ENCODE measurements at regions not wholly inside any gene's neighbourhood (a gene's known extent, or its start where the extent isn't known, plus 50 kb on each side); places are given as distances from the start of the nearest gene placed in this dataset.

- TF ChIP-seq CTCF (IDR thresholded peaks at IDR 0.05; ENCODE audit: low read depth, low read length), result no peak
- DNase-seq (ENCODE audit: extremely low read depth, low read depth), result no peak
These were observed 56.8 kb upstream of the OLFM1 start for GRCh38 chr9:135030566-135031226.

- no peak for DNase-seq (ENCODE audit: extremely low read depth, low read depth)
These were observed 55.2 kb upstream of the OLFM1 start for GRCh38 chr9:135032041-135032835.

GRCh38 chr9:135032868-135033460, 54.5 kb upstream of the OLFM1 start:
- DNase-seq (ENCODE audit: extremely low read depth, low read depth), result no peak
- TF ChIP-seq CTCF (IDR thresholded peaks at IDR 0.05; ENCODE audit: low read depth, low read length), result no peak

More at GRCh38 chr9:135032041-135032835, 55.2 kb upstream of the OLFM1 start:
- no peak for TF ChIP-seq CTCF (IDR thresholded peaks at IDR 0.05; ENCODE audit: low read depth, low read length)

GRCh38 chr9:135033487-135033886, 54.0 kb upstream of the OLFM1 start:
- DNase-seq (ENCODE audit: extremely low read depth, low read depth), result no peak
- no peak for TF ChIP-seq CTCF (IDR thresholded peaks at IDR 0.05; ENCODE audit: low read depth, low read length)

GRCh38 chr9:135034106-135034505, 53.4 kb upstream of the OLFM1 start:
- DNase-seq (ENCODE audit: extremely low read depth, low read depth), result no peak
- no peak for TF ChIP-seq CTCF (IDR thresholded peaks at IDR 0.05; ENCODE audit: low read depth, low read length)

- TF ChIP-seq CTCF (IDR thresholded peaks at IDR 0.05; ENCODE audit: low read depth, low read length), result no peak
- no peak for DNase-seq (ENCODE audit: extremely low read depth, low read depth)
These were observed 51.4 kb upstream of the OLFM1 start for GRCh38 chr9:135035781-135036760.

Data from AG09319 (cell line).